GM04503 (cell line): ENCODE measurements at regions not wholly inside any gene's neighbourhood (a gene's known extent, or its start where the extent isn't known, plus 50 kb on each side); places are given as distances from the start of the nearest gene placed in this dataset.

Source experiments
- DNase-seq: peaks from one replicate; pipeline ENCODE4 v3.0.0-alpha.2; 2012; ENCODE audit warnings: low read depth

DNA sequence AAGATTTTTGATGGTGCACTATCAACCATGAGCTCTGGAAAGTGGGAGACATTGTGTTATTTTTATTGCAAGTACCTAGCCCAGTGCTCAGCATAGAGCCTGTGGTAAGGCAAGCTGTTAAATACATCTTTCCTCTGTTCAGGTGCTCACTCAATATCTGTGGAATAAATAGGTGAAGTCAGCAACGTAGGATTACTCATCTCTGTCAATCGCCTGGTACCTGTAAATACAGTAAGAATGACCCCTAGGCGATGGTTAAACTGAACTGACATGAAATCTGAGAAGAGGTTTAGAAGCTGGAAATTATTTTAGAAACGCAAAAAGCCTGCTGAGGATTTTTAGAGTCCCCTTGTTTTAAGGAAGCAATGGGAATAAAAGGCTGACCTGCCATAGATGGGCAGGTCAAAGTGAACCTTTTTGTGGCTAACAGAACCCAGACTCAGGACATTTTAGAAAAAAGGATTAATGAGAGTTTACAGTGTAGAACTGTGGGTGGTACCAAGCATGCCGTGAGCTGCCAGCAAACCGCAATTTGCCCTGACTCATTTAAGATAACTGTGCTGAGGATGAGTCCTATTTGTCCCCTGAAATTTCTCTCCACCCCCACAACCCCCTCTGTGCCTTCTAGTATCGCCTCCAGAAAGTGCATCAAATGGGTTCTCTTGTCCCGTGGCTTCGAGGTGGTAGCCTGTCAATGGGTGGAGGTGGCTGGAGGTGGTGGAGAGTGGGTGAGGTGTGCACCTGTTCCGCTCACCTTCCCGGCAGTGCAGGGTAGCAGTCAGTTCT, 375.1 kb downstream of the MED10 start:
- no peak for DNase-seq

DNA sequence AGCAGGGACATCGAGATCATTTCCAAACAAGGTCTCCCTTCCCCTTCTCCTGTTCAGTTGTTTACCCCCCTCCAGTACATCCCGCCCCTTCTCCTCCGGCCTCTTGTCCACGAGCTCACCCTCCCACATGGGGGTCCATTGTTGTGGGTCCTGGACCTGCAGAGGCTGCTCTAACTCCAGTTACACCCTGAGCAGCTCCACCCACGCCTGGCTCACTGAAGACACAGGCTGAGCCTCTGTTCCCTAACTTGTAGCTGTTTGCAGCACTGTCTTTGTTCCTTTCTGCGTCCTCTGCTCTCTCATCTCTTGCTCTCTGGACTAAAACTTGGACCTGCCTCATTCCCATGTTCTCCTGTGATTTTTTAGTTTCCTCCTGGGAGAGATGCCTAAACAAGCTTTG, 377.5 kb downstream of the MED10 start:
- DNase-seq, result no peak

GRCh38 chr5:5995819-5996218, 382.5 kb downstream of the MED10 start:
- no peak for DNase-seq

DNA sequence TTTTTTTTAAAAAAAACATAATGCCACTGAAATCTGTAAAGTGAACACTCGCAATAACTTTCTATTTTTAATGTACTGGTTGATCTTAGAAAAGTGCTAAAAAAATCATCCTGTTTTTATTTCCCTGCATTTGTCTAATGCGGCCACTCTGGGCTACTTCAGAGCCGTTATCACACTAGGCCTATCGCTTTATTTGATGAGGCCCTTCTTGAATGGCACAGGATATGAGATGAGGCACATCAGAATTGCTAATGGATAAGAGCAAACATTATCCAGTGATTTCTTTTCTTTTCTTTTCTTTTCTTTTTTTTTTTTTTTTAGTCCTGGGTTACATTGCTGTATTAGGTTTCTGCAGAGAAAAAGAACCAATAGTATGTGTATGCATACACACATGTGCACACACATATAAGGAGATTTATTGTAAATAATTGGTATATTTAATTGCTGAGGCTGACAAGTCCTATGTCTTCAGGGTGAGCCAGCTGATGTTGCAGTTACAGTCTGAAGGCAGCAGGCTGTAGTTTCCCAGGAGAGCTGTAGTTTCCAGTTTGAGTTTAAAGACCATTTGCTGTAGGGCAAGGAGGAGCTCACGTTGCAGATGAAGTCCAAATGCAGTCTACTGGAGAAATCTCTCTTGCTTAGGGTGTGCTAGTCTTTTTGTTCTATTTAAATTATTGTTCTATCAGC, 391.7 kb downstream of the MED10 start:
- DNase-seq, result no peak

DNA sequence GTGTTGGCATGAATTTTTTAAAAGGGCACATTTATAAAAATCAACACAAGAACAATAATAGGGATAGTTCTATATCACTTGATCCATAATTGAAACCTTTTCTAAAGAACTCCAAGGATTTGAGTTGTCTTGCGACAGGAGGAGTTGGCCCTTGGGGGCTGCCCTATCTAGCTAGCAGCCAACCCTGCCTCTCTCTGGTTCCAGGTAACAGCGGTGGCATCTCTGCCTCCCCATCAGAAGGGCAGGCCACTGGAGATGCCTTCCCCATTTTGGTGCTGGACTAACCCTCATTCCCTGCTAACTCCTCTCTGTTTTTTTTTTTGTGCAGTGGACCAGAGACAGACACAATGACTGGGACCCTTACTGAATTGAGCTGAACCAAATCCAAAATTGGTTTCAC, 393.0 kb downstream of the MED10 start:
- no peak for DNase-seq

GRCh38 chr5:5983261-5983980, 394.9 kb downstream of the MED10 start:
- no peak for DNase-seq

- no peak for DNase-seq
Measured at GRCh38 chr5:5981562-5981961, 396.8 kb downstream of the MED10 start.

- DNase-seq, result no peak
Measured at GRCh38 chr5:5980538-5980895, 397.8 kb downstream of the MED10 start.

DNA sequence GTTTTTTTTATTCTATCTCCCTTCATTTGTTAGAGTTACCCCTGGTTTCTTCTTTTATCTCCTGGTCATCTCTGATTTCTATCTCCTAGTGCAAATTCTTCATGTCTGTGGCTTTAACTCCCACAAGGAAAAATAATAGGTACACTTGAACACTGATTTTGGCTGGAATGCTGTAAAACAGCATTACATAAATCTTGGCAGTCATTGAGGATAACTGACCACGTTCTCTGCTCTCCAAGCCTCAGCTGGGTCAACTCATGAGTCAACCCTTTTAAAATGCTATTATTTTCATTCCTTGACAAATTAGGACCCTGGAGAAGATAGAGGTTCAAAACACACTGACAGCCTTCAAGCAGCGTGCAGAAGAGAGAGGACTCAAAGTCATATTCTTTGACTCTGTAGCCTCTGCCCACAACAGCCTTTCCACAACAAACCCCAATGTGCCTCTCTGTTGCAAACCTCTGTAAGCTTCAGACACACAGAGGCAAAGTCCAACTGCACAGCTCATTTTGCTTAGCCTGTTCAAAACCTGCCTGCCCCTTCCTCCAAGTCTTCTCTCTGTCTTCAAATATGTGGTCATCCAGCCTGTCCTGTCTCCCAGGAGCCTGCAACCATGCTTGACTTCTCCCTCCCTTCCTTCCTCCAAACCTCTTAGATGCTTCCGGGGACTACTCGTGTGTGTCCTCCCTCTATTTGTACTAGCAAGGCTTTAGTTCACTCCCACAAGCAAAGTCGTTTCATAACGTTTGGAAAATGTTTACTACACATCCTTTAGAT, 398.4 kb downstream of the MED10 start:
- no peak for DNase-seq

- DNase-seq, result peak; percentile 3
Measured at GRCh38 chr5:5979377-5979760, 399.0 kb downstream of the MED10 start.

DNA sequence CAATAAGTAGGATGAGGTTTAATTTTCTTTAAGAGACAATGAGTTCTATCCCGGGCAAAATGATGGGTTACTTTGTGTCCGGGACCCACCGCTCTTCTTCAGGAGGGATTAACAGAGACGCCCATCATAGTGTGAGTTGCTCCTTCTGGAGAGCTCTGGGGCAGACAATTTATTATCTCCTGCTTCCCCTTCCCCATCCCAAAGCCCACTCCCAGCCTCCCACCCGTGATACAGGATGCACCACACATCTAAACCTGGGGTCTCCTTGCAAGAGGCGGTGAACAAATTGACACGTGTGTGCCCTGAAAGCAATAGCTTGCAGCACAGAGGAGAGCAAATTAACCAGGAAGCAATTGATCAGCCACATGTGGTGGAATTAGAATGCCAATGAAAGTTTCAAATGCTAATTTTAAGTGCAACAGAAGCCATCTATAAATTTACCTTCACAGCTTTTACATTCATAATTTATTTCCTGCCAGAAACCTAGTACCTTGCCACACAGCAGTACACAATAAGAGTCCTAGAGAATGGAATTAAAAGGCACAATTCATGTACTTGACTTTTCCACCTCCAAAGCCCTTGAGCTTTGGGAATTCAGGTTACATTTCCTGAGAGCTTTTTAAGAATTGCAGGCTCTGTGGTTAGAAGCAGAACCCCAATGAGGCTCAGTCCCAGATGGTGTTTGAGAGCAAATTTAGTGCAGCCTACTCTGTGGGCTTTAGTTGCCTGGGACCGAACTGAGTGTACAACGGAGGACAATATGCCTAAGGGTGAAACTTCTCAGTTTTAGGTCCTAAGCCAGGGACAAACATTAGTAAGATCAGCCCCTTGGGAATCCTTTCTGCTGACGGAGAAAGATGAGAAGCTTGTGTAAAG, 399.6 kb downstream of the MED10 start:
- DNase-seq, result no peak

GRCh38 chr5:5971203-5971602, 407.1 kb downstream of the MED10 start:
- DNase-seq, result no peak

GRCh38 chr5:5969942-5970483, 408.3 kb downstream of the MED10 start:
- DNase-seq, result no peak

GRCh38 chr5:5968981-5969380, 409.4 kb downstream of the MED10 start:
- no peak for DNase-seq

GRCh38 chr5:5967944-5968343, 410.4 kb downstream of the MED10 start:
- no peak for DNase-seq

- no peak for DNase-seq
Measured at GRCh38 chr5:5967373-5967772, 411.0 kb downstream of the MED10 start.

DNA sequence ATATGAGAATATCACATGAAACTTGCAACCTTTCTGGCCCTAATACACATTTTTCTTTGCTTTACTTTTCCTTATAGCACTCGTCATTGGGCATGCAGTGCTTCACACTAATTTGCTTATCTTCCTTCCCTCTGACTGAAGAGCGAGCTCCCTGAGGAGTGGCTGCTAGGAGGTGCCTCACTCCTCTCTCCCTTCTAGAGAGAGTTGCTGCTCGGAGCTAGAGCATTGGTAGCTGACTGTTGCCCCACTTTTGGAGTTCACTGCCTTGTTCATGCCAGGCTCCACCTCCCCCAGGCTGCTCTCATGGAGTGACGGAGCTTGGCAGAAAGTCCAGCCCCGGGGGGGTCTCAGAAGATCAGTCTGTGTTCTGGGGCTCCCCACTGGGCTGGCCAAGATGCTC, 413.2 kb downstream of the MED10 start:
- no peak for DNase-seq

- no peak for DNase-seq
Measured at GRCh38 chr5:5964347-5964746, 414.0 kb downstream of the MED10 start.

DNA sequence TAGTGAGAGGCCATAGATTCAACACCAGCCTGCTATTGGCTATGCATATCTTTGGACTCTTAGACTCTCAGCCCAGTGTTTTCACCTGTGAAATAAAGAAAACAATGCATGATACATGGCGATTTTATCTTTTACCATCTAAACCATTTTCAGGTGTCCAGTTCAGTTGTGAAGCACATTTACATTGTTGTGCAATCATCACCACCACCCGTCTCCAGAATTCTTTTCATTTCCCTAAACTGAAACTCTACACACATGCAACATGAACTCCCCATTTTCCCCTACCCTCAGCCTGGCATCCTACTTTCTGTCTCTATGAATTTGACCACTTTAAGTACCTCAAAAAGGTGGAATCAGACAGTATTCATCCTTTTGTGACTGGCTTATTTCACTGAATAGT, 420.6 kb downstream of the MED10 start:
- no peak for DNase-seq

DNA sequence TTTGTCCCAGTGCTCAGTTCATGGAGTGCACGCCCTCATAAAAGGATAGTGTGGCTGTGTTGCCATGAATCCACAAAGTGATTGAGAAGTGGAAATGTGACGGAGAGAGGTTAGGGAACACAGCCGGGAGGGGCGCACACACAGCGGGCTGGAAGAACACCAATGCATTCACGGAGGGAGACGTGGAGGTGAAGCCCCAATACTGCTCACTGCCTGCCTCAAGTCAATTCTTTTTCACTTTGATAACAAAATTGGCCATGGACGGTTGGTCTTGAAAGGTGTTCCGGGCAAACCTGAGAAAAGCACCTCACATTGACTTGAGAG, 424.1 kb downstream of the MED10 start:
- no peak for DNase-seq

DNA sequence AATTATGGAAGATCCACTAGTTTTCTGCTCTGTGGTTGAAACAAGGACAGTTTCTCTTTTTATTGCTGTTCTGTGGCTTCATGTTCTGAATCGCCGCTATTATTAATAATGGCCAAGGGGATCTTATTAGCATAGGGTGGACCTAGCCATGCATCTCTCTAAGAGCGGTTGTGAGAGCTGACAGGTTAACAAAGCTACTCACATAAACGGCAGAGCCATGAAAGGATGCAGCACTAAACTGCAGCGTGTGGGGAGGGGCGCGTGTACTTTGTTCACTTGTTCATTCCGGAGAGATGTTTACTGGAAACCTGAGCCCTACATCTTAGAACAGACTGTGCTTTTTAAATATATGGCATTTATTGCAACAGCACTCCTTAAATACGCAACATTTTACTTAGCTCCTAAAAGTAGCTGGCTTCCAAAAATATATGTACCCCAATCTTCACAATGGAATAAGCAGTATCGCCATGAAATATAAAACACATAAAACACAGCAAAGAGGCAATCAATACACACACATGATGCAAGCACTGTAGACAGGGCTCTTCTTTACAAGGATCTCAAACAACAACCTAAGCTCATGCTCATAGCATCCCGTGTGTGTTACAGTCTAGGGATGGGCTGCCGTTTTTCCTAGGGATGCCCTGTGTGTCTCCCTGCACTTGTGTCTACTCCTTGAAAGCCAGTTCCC, 424.6 kb downstream of the MED10 start:
- DNase-seq, result no peak
